ENCODE measurements at regions not wholly inside any gene's neighbourhood (a gene's known extent, or its start where the extent isn't known, plus 50 kb on each side); places are given as distances from the start of the nearest gene placed in this dataset.

GRCh38 chr4:8932884-8933283, 61.2 kb upstream of the HMX1 start:
- no peak overlapping the region for H3K4me3 ChIP-seq (ENCODE audit: low read length)
- DNase-seq (ENCODE audit: low read depth) = no peak
- TF ChIP-seq CTCF (conservative IDR thresholded peaks at IDR 0.05; ENCODE audit: low read depth, low read length) = no peak

DNA sequence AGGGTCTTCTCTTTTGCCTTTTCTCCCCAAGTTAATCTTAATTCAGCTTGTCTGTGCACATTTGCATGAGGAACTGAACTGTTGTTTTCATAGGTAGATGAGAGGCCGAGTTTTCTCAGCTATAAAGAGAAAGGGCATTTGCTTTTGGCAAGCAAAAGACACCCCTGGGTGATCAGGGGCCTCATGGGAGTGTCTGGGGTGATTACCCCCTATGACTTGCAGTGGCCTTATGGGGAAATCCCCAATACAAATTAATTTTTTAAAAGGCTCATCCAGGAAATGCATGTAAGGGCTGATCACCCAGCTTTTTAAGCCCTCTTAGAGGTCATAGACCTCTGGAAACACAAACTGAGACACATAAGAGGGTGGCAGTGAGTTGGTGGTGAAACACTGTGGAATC, 56.4 kb upstream of the HMX1 start:
- no peak overlapping the region for H3K4me3 ChIP-seq (ENCODE audit: low read length)
- DNase-seq (ENCODE audit: low read depth) = no peak
- TF ChIP-seq CTCF (conservative IDR thresholded peaks at IDR 0.05; ENCODE audit: low read depth, low read length) = no peak

GRCh38 chr4:8922481-8922880, 50.8 kb upstream of the HMX1 start:
- no peak for TF ChIP-seq CTCF (conservative IDR thresholded peaks at IDR 0.05; ENCODE audit: low read depth, low read length)
- DNase-seq (ENCODE audit: low read depth) = no peak
- no peak overlapping the region for H3K4me3 ChIP-seq (ENCODE audit: low read length)

- H3K4me3 ChIP-seq (ENCODE audit: low read length) = no peak overlapping the region
- DNase-seq (ENCODE audit: low read depth) = no peak
- no peak for TF ChIP-seq CTCF (conservative IDR thresholded peaks at IDR 0.05; ENCODE audit: low read depth, low read length)
Measured at GRCh38 chr4:8921465-8921864, 49.8 kb upstream of the HMX1 start.

All from retinal pigment epithelial cell (primary cell).